ENCODE measurements at regions not wholly inside any gene's neighbourhood (a gene's known extent, or its start where the extent isn't known, plus 50 kb on each side); places are given as distances from the start of the nearest gene placed in this dataset.
A peak's percentile ranks its signal among the peaks of the same experiment; 100 is the strongest.

DNA sequence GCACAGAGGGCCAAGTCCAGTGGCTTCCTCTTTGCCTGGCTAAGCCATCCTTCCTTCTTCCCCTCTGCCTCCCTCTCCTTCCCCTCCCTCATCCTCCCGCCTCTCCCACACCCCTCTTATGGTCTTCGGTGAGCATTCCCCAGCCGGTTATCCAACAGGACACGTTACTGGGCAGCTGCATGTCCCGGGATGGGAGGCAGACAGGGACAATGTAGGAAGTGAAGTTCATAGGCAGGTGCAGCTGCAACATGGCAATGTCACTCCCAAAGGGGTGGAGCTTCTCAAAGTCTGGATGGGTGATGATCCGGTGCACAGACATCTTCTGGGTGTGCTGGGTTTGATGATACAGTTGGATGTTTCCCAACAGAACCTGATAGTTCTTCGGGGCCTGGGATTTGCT, 71.4 kb upstream of the SPTLC1 start:
- ATAC-seq (no peak), DNase-seq (ENCODE audit: low spot score) (no peak)

DNA sequence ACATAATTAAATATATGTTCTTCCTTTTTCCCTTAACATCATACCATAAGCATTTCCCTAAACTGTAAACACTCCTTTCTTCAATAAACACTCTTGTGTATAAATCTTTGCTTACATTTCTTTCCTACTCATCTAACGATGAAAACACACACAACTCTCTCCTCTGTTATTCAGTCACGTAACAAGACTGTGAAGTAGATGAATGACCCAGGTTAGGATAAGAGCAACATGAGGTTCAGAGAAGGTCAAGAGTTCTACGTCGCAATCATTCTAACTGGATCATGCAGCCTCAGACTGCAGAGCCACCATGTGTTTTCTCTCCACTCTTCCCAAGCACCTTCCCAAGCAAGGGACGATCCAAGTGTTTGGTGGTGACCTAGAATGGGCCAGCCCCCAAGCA, 70.5 kb upstream of the SPTLC1 start:
- ATAC-seq (no peak), DNase-seq (ENCODE audit: low spot score) (no peak)

DNA sequence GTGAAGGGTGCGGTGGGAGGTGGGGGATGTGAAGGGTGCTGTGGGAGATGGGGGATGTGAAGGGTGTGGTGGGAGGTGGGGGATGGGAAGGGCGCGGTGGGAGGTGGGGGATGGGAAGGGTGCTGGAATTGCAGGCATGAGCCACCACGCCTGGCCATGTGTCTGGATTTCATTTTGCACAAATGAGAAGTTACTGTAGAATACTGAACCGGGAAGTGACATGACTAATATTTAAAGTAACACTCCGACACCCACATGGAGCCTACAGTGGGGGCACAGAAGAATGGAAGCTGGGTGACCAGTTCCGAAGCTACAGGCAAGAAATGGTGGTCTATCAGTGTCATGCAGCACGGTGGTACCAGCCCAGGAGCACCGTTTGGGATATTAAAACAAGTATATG, 69.9 kb upstream of the SPTLC1 start:
- ATAC-seq (no peak), DNase-seq (ENCODE audit: low spot score) (no peak)

DNA sequence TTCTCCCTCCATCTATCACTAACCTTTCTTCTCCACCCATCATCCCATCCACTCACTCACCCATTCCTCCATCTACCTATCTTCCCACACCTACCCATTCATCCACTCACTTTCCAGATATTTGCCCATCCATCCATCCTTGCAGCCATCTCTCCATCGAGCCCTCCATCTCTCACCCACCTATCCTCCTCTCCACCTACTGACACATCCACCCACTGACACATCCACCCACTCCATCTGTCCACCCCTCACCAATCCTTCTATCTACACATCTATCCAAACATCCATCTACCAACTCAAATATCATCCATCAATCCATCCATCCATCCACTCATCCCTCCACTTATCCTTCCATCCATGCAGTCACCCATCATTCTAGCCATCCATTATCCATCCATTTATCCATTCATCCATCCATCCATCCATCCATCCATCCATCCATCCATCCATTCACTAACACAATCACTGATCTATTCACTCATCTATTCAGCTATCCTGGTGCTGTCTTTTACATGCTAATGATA, 68.9 kb upstream of the SPTLC1 start:
- DNase-seq (ENCODE audit: low spot score) (no peak), ATAC-seq (no peak)

DNA sequence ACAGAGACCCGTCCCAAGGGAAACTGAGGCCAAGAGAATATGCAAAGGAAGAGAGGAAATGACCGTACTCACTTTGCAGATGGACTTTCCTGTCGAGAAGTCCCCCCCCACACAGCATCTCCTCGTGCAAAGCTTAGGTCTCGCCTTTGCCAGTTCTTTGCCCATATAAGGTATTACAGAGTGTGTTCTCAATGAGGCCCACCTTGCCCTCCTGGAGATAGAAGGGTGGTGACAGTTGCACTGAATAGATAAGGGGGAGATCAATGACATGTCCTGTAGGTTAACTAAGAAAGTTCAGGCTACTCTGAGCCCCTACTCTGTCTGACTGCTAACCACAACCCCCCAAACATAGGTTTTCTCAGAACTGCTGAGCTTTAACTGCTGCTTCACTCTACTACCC, 68.2 kb upstream of the SPTLC1 start:
- no peak for DNase-seq (ENCODE audit: low spot score)
- no peak for ATAC-seq

DNA sequence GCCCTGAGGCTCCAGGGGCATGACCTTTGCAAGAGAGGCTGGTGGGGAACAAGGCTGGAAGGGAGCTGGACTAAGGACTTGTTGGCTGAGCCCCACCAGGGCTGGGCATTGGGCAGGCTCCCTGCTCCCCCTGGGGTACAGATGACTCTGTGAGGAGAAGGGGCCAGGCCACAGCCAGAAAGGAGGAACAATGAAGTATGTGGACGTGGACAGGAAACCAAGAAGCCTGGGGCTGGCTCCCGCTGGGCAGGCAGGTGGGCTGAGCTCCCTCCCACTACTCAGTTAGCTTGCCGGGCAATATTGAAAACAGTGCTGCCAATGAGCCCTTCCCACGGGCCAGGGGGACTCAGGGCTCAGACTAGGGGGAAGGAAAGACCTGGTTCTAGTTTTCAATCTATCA, 66.1 kb upstream of the SPTLC1 start:
- DNase-seq (ENCODE audit: low spot score) = no peak
- no peak for ATAC-seq

DNA sequence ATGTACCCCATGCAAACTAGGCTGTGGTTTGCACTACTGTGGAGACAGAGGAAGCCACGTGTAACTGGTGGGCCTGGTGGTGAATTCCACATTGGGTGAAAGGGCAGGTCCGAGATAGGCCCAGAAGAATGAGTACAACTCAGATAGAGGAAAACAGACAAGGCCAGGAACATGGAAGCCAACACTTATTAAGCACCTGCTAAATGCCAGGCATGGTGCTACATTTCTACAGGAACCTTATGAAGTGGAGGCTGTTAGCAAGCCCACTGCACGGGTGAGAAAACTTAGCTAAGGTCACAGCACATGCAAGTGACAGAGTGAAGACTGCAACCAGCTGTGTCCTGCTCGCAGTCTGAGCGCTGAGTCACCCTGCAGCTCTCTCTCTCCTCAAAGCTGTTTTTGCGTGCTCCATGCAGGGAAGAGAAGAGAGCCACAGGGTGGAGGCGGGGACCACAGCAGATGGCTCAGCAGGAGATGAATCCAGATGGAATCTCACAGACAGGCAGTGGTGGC, 65.5 kb upstream of the SPTLC1 start:
- ATAC-seq (no peak), DNase-seq (ENCODE audit: low spot score) (no peak)

DNA sequence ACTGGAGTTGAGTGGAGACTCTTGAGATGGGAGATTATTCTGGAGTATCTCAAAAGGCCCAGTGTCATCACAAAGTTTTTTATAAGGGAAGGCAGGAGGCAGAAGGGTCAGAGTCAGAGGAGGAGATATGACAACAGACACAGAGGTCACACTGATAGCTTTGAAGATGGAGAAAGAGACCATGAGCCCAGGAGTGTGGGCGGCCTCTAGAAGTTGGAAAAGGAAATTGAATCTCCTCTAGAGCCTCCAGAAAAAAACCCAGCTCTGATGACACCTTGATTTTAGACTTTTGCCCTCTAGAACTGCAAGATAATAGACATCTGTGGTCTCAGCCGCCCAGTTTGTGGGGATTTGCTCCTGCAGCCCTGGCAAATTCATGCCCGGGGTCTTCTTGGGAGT, 64.8 kb upstream of the SPTLC1 start:
- DNase-seq (ENCODE audit: low spot score) = no peak
- ATAC-seq = no peak

DNA sequence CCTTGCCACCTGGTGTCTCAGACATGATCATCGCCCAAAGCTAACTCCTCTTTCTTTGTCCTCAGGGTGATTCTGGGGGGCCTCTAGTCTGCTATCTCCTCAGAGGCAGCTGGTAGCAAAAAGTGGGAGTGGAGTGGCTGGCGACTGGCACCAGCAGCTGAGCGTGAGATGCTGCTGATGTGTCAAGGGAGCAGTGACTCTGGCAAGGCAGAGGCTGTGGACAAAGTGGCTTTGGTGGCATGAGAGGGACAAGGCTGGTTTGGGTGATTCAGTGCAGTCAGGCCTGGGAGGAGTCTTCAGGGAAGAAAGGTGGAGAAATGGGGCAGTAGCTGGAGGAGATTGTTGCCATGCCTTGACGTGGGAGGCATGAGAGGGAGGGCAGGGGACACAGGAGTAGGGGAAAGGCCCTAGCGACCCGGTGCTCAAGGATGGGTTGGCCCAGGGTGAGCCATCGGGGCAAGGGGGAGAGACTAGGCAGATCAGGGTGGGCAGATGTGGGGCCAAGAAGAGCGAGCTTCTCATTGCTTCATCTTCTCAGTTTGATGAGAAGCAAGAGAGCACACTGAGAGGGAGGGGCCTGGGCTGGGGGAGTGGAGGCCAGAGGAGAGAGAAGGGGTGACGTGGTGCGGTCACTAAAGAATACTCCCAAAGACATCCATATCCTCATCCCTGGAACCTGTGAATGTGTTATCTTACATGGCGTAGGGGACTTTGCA, 64.2 kb upstream of the SPTLC1 start:
- ATAC-seq = no peak

DNA sequence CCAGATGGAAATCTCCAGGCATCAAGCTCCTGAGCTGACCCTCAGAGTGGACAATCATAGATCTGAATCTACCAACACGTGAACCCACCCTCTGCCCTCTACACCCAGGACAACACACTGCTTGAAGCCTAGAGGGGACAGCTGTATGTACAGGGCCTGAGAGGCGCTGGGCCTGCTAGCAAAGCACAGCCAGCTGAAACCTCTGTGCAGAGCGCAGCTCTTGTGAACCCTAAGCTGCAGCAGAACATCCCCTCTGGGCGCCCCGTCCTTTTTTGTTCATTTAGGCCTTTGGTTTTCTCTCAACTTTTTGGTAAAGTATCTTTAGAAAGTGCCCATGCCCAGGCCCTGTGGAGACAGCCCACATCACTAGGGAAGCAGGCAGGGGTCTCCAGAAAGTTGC, 62.4 kb upstream of the SPTLC1 start:
- no peak for ATAC-seq
- DNase-seq (ENCODE audit: low spot score) = no peak

More for the DNA sequence above, 64.2 kb upstream of the SPTLC1 start:
- no peak for DNase-seq (ENCODE audit: low spot score)

DNA sequence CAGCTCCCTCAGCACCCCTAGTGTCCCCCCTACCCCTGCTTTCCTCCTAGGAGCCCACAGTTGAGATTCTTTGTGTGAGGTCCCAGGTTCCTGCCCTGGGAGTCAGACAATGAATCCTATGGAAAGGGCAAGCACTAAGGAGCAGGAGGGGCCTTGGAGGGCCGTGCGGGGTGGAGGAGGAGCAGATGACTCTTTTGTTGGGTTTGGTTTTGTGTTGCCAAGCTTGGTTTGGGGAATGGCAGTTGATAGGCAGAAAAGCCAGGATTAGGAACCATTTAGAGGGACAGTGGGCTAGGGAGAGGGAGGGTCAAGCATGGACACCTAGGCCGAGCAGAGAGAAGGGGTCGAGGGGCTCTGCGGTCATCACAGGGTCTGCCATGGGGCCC, 61.6 kb upstream of the SPTLC1 start:
- no peak for DNase-seq (ENCODE audit: low spot score)
- ATAC-seq = no peak

DNA sequence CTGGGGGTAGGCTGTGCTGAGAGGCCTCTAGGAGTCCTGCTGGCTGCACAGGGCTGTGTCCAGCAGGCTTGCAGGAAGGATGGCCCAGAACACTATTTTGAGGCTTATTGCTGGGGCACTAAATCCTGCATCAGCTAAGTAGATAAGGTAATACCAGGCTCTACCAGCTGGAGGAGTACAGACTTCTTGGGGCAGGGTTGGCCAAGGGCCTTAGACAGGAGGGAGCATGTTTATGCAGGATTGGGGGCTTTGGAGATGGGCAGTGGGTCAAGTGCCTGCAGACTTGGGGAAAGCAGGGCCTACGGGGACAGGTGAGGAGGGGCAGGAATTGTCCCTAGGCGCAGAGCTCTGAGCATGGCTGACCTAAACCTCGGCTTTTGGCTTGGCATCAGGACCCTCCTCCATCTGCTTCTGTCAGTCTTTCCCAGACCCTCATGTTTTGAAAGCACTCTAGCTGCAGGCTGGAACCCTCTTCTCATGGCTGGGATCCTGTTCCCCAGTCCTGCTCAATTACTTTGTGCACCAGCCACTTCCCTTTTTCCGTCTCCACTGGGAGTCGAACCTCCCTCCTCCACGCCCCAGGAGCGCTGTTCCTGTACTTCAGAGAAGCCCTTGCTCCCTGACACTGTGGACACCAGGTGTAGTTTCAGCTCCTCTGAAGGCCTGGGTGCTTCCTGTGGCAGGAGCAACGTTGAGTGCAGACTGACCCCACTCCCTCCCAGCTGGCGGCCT, 61.0 kb upstream of the SPTLC1 start:
- ATAC-seq (peak; percentile 46), DNase-seq (ENCODE audit: low spot score) (no peak)

DNA sequence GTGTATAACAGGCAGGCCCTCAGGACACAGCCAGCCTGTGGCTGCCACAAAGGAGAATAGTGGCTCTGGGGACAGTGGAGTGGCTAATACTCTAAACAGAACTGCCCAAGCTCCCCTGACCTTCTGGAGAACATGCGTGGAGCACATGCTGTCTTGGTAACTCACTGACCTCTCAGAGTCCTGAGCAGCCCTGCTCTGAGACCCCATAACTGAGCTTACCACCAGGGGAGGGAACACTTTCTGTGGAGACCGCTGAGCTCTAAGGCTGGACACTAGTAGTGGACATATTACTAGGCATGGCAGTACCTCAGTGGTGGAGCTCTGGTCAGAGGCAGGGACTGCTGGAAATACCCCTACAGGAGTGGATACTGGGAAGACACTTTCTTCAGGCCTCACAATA, 60.2 kb upstream of the SPTLC1 start:
- ATAC-seq (no peak), DNase-seq (ENCODE audit: low spot score) (no peak)

DNA sequence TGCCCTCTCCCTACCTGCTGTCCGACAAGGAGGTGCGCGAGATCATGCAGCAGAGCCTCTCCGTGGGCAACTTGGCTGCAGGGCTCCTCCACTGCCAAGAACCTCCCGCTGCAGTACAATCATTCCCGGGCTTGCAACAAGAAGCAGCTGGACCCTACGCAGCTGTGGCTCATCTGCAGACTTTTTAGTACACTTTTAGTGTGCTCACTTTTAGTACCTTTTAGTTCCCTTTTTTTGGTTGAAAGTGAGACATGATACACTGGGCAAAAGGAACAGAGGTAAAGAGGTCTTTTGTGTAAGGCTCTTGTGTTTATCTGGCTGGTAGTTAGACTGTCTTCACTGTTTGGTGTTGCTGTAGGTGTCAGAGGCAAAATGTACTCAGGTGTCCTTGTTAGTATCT, 58.1 kb upstream of the SPTLC1 start:
- no peak for DNase-seq (ENCODE audit: low spot score)
- ATAC-seq = no peak

DNA sequence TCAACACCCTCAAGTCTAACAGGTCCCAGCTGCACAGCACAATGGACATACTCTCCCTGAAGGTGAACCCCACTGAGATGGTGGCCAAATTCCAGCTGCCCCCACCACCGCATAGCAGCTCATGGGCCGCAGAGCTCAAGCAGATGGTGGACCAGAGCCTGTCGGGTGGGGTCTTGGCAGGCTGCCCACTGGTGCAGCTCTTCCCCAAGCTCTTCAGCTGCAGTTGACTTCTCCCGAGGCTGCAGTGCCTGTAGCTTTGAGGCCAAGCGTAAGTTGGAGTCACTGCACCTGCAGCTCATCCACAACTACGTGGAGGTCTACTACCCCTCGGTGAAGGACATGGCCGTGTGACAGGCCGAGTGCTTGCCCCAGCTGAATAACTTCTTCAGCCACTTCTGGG, 56.6 kb upstream of the SPTLC1 start:
- DNase-seq (ENCODE audit: low spot score) (no peak), ATAC-seq (no peak)

DNA sequence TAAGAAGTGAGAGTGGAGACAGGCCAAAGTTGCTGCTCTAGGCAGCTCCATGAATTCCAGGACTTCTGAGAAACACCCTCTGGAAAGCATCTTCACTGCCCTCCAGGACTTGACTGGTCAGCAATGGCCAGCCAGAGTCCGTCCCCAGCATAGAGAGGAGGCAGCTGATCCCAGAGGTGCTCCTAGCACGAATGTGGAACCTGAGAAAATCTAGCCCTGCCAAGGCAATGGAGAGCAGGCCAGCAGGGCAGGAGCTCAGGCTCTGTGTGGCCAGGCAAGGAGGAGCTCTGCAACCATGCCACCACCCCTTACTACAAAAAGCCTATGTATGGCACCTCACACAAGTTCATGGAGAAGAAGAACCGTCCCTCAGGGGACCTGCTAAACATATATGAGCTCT, 56.1 kb upstream of the SPTLC1 start:
- no peak for ATAC-seq
- DNase-seq (ENCODE audit: low spot score) = no peak

DNA sequence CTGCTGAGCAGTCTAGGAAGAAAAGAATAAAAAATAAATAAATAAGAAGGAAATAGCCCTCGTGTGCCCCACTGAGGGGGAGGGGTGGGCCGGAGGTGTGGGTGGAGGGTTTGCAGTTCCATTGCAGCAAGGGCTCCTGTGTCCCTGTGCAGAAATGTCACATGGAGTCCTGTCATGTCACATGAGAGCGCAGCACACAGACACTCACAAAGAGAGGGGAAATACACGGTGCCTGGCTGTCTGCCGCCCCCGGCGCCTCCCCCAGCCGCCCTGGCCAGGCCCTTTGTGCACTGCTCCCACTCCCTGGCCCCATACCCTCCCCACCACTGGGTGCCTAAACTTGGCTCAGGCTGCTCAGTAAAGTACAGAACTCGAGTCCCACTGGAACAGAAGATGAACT, 55.6 kb upstream of the SPTLC1 start:
- peak; percentile 73 for ATAC-seq
- DNase-seq (ENCODE audit: low spot score) = no peak

DNA sequence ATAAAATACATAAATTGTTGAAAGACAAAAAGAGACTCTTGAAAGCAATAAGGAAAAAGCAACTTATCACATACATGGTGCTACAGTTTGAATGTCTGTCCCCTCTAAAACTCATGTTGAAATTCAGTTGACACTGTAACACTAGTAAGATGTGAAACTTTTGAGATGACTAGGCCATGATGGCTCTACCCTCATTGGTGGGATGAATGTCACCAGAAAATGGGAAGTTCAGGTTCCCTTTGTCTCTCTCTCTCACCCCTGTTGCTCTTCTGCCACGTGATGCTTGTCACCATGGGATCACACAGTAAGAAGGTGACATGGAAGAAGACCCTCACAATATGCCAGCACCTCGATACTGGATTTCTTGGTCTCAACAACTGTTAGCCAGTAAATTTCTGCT, 50.3 kb upstream of the SPTLC1 start:
- DNase-seq (ENCODE audit: low spot score) = peak; percentile 11
- ATAC-seq = no peak
